ENCODE measurements at regions not wholly inside any gene's neighbourhood (a gene's known extent, or its start where the extent isn't known, plus 50 kb on each side); places are given as distances from the start of the nearest gene placed in this dataset.

DNA sequence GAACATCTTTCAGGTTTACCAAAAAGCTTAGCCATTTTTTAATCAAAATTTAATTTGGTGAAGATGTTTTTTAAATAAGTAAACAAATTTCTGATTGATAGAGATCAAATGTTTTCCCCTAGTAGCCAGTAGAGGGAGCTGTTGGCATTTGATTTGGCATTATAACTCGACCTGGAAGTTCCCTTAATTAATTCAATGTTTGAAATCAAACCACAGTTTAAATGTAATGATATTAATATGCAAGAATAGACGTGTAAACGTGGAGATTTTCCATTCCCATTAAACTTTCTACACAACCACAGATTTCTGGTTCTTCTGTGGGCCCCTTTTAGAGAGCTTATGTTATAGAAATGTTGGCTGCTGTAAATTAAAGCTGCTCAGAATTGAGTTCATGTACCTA, 148.1 kb upstream of the MPDZ start:
- no peak for DNase-seq (ENCODE audit: extremely low read depth in 1 of 2, low read depth in 1 of 2)

DNA sequence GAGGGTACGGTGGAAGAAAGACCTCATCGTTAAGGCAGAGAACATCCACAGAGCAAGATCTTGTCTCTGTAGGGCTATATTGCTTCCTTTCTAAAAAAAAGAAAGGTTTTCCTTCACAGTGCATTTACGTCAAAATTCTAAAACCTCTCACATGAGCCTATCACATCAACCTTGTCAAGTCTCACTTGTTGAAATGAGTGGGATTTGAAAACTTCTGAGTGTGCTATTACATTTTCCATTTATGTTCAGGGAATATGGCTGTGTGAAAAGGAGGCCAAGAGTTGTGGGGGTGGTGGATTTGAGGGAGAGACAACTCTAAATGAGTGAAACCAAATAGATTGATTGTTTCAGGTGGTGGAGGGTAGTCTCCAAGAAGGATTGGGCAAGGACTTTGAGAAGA, 147.1 kb upstream of the MPDZ start:
- DNase-seq (ENCODE audit: extremely low read depth in 1 of 2, low read depth in 1 of 2) = no peak

- no peak for DNase-seq (ENCODE audit: extremely low read depth in 1 of 2, low read depth in 1 of 2)
Measured at GRCh38 chr9:13424872-13425271, 145.4 kb upstream of the MPDZ start.

DNA sequence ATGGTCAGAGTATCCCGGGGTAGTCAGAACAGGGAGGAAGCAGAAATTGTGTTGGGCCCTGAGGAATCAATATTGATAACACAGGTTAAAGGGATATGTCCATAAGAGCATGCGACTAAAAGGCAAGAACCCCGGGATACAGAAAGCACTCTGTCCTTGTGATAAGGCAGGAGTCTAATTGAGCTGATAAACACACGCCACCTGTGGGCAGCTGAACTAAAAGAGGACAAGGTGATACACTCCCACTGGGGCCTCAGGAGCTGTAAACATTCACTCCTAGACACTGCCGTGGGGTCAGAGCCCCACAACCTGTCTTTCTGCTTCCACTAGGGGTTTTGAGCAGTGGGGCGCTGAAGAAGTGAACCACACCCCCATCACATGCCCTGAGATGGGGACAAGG, 144.7 kb upstream of the MPDZ start:
- DNase-seq (ENCODE audit: extremely low read depth in 1 of 2, low read depth in 1 of 2) = no peak

DNA sequence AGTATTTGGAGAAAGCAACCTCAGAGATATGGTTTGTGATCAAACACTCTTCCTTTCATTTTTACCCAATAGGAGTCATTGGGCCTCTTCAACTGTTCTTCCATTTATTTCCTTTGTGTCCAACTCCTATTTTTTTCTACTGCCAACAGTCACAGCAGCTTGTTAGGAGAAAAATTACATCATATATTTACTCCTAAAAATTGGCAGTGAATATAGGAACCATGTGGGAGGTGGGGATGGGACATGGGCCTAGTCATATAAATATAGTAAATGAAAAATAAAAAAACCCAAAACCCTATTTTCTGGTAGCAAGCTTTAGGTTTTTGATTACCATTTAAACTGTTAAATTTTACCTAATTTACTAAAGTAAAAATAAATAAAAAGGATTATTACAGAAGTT, 134.9 kb upstream of the MPDZ start:
- no peak for DNase-seq (ENCODE audit: extremely low read depth in 1 of 2, low read depth in 1 of 2)

GRCh38 chr9:13412331-13412730, 132.8 kb upstream of the MPDZ start:
- DNase-seq (ENCODE audit: extremely low read depth in 1 of 2, low read depth in 1 of 2) = no peak

- no peak for DNase-seq (ENCODE audit: extremely low read depth in 1 of 2, low read depth in 1 of 2)
Measured at GRCh38 chr9:13411791-13412190, 132.3 kb upstream of the MPDZ start.

DNA sequence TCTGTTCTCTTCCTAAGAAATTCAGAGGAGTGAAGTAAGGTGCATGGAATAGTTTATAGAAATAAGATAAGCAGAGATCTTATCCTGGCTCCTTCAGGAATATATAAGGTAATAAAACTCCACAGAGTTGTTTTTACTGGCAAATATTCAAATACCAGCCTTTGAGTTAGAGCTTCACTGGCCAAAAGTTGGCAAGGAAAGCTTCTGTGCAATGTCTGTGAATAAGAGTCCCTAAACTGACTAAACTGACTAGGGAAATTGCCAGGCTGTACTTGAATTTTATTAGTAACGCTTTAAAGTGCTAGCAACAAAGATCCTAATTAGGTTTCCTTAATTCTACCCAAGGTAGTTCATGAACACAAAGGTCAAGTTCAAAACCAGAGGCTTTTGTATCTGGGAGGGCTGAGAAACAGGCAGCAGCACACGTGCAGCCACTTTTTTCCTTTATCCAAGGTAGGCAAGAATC, 131.1 kb upstream of the MPDZ start:
- DNase-seq (ENCODE audit: extremely low read depth in 1 of 2, low read depth in 1 of 2) = no peak

DNA sequence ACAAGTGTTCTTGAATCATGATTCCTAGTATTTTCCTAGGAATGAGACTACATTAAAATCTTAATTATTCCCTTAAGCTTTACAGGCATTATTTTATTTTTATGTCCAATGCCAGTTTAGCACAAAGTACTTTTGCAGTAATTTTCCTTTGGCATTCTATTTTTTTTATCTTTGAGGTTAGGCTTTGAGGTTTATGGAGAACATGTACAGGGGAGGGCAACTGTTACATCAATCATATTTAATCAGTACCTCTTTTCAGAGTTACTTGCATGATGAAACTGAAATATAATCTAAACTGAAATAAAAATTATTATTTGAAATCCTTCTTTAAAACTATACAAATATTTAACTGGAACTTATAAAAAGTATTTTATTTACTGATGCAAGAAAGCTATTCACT, 118.2 kb upstream of the MPDZ start:
- no peak for DNase-seq (ENCODE audit: extremely low read depth in 1 of 2, low read depth in 1 of 2)

DNA sequence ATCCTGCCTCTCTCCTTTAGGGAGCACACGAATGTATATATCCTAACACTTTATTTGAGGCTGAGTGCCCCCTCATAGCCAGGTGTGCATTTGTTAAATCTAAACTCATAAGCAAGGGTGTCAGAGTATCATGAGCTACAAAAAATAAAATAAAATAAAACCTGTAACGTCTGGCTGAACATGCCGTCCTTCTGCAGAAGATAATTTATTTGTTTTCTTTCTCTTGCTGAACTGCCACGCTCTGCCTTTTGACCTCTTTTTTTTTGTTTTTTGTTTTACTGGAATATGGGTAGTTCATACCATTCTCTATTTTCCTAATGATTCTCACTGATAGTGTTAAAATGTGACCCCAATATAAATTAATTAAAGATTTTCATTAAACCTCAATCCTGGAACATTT, 117.7 kb upstream of the MPDZ start:
- no peak for DNase-seq (ENCODE audit: extremely low read depth in 1 of 2, low read depth in 1 of 2)

- no peak for DNase-seq (ENCODE audit: extremely low read depth in 1 of 2, low read depth in 1 of 2)
Measured at GRCh38 chr9:13396418-13396817, 116.9 kb upstream of the MPDZ start.

GRCh38 chr9:13395156-13395555, 115.7 kb upstream of the MPDZ start:
- DNase-seq (ENCODE audit: extremely low read depth in 1 of 2, low read depth in 1 of 2) = no peak

GRCh38 chr9:13388157-13388556, 108.7 kb upstream of the MPDZ start:
- no peak for DNase-seq (ENCODE audit: extremely low read depth in 1 of 2, low read depth in 1 of 2)

DNA sequence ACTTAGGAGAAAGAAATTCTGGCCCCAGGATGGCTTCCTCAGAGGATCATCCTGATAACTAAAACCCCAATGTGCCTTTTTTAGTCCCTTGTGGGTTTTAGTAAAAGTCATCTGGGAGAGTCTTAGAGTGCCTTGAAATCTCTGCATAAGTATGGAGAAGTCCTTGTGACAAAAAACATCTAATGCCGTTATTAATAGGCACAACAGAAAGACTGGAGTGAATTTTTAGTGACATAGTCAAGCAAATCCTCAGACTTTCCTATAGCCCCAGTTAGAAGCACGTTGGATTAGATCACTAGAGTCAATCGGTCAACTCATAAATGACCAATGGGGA, 108.2 kb upstream of the MPDZ start:
- DNase-seq (ENCODE audit: extremely low read depth in 1 of 2, low read depth in 1 of 2) = no peak

DNA sequence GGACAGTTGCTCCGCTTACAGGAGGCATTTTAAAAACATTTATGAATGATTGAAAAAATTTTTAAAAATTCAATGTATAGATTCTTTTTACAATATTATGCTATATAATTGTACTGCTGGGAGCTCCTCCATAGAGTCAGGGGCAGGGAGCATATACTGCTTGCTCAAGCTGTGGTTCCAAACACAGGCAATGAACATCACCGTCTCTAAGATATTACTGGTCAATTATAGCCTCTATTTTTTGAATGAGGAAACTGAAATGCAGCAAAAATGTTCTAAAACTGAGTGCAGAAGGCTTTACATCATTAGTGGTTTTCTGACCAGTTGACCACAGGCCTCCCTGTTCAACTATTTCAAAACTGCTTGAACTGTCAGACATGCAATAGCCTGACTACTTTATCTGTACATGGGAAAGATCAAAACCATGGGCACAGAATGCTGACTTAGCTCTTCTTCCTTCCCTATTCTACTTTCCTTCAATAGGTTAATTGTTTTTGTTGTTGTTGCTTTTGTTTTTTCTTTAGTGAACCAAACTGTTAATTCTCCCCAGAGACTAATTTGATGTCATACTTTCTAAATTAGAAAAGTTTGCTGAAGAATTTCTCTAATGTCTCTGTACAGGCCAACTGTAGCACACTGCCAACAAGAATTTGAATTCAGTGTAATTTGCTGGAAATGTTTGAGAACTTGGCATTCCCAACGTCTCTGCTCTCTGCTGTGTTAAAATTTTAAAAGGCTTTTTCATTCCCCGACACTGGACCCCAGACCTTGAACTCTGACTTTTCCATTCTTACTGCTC, 107.6 kb upstream of the MPDZ start:
- DNase-seq (ENCODE audit: extremely low read depth in 1 of 2, low read depth in 1 of 2) = no peak

GRCh38 chr9:13386316-13386715, 106.8 kb upstream of the MPDZ start:
- no peak for DNase-seq (ENCODE audit: extremely low read depth in 1 of 2, low read depth in 1 of 2)

DNA sequence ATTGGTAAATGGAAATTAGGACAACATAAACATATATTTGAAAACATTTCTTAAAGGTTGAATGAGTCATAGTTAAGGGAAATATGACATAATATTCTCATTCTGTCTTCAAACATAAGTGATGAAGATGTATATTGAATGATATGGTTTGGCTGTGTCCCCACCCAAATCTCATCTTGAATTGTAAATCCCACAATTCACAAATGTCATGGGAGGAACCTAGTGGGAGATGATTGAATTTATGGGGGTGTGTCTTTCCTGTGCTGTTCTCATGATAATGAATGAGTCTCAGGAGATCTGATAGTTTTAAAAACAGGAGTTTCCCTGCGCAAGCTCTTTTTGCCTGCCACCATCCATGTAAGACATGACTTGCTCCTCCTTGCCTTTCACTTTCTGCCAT, 104.4 kb upstream of the MPDZ start:
- no peak for DNase-seq (ENCODE audit: extremely low read depth in 1 of 2, low read depth in 1 of 2)

- DNase-seq (ENCODE audit: extremely low read depth in 1 of 2, low read depth in 1 of 2) = no peak
Measured at GRCh38 chr9:13383216-13383615, 103.7 kb upstream of the MPDZ start.

- no peak for DNase-seq (ENCODE audit: extremely low read depth in 1 of 2, low read depth in 1 of 2)
Measured at GRCh38 chr9:13382595-13382994, 103.1 kb upstream of the MPDZ start.

DNA sequence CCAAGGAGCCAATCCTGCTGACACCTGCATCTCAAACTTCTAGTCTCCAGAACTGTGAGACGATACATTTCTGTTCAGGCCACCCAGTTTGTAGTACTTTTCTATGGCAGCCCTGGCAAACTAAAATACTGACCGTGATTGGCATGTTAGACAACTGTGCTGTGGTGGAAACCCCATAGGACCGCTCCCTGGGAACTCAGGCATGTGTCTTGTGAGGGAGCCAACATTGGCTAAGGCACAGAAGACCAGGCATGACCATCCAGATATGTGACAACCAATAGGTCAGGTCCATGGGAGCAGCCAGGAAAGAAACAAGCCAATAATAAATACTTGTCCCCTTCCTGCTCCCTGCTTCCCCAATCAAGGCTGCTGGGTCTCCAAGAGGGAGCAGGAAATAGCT, 101.4 kb upstream of the MPDZ start:
- no peak for DNase-seq (ENCODE audit: extremely low read depth in 1 of 2, low read depth in 1 of 2)

DNA sequence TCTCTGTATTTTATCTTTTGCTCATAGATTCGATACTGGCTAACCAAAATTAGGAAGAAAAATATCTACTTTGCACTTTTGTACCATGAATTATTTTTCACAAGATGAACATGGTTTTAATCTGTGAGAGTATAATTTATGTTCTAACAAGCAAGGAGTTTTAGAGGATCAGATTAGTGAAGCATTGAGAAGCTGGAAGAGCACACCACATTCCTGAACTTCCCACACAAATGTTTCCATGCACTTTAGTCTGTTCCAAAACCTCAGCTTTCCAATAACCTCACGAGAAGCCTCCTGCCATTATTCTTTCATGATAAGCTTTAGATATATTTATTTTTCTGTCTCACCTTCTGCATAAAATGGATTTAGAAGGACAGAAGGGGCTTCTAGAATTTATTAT, 98.7 kb upstream of the MPDZ start:
- no peak for DNase-seq (ENCODE audit: extremely low read depth in 1 of 2, low read depth in 1 of 2)

GRCh38 chr9:13377171-13377925, 97.9 kb upstream of the MPDZ start:
- DNase-seq (ENCODE audit: extremely low read depth in 1 of 2, low read depth in 1 of 2) = no peak

DNA sequence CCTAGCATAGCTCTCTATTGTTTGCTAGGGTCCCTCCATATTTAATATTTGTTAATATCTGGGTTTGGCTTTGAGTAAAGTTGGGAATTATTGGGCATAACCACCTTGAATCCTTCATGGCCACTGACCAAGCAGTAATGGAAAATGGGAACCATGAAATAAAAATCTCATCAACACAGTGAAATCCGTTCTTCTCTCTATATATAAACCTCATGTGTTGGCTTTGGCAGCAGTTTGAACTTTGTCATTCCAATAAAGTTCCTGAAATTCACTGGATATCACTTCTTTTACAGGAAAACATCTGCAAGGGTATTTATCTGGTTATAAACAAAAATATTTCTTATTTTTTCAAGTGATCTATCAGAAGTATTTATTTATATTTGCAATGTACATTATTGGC, 93.0 kb upstream of the MPDZ start:
- no peak for DNase-seq (ENCODE audit: extremely low read depth in 1 of 2, low read depth in 1 of 2)
